Duodenal mucosa (tissue), 2 donors: ENCODE measurements at regions not wholly inside any gene's neighbourhood (a gene's known extent, or its start where the extent isn't known, plus 50 kb on each side); places are given as distances from the start of the nearest gene placed in this dataset.

ENCODE experiments used
- H3K27ac ChIP-seq: one replicate; pipeline ENCODE4 v1.7.0; 2013; ENCODE audit warnings: low read depth, low read length
- H3K27me3 ChIP-seq, 2 donors: one replicate each; pipeline ENCODE4 v1.7.0; 2013; ENCODE audit warnings: low read length in 2 of 2, control low read depth in 1 of 2; ENCODE audit not compliant: insufficient read depth in 2 of 2, control insufficient read depth in 1 of 2
- H3K36me3 ChIP-seq, 2 donors: one replicate each; pipeline ENCODE4 v1.7.0; 2013; ENCODE audit warnings: low read length in 2 of 2, control low read depth in 1 of 2; ENCODE audit not compliant: insufficient read depth in 2 of 2, control insufficient read depth in 1 of 2
- H3K4me1 ChIP-seq, 2 donors: one replicate each; pipeline ENCODE4 v1.7.0; 2013; ENCODE audit warnings: low read length in 2 of 2, control low read depth in 1 of 2; ENCODE audit not compliant: insufficient read depth in 2 of 2, control insufficient read depth in 1 of 2
- H3K4me3 ChIP-seq, 2 donors: one replicate each; pipeline ENCODE4 v1.7.0; 2013; ENCODE audit warnings: low read length in 2 of 2, low read depth in 1 of 2
- H3K9ac ChIP-seq, 2 donors: one replicate each; pipeline ENCODE4 v1.7.0; 2013; ENCODE audit warnings: low read length in 2 of 2, low read depth in 1 of 2
- H3K9me3 ChIP-seq, 2 donors: one replicate each; pipeline ENCODE4 v1.7.0; 2013; ENCODE audit warnings: low read length in 2 of 2, control low read depth in 1 of 2; ENCODE audit not compliant: control insufficient read depth in 1 of 2

DNA sequence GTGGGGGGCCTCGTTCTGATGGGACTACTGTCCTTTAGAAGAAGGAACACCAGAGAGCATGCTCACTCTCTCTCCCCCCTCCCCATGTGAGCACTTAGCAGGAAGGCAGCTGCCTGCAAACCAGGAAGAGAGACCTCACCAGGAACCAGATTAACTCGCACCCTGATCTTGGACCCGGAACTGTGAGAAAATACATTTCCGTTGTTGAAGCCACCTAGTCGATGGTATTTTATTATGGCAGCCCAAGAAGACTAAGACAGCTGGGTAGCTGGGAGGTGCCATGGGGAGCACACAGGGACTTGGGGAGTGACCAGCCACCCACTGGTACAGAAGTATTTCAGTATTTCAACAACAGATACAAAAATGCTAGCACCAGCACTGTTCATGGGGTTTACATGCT lies 59.0 kb downstream of the VCPKMT start:
- no peak overlapping the region for H3K27ac ChIP-seq
- H3K36me3 ChIP-seq, result no peaks in the 10 kb centered on the region
- H3K27me3 ChIP-seq, result no peaks in the 10 kb centered on the region
- peaks cover 33 to 37% of the 10 kb centered on the region in 2 donors for H3K4me1 ChIP-seq
- no peaks in the 10 kb centered on the region for H3K9me3 ChIP-seq
- no peak overlapping the region for H3K4me3 ChIP-seq
- H3K9ac ChIP-seq, result no peak overlapping the region

DNA sequence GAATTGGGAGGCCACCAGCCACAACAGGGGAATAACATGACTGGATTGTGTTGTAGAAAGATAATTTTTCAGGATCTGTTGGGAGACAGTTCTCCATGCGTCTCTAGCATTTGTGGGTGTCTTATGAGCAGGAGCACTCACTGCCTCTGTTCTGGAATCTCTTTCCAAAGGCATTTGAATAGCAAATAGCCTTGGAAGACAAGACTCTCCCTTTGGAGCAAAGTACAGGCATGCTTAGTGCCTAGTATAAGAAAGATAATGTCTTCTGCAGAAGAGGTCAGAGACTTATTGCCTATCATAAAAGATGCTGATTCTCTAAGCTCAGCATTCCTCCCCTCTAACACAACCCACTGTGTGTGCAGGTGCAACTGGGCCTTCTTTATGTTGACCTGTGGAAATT lies 58.3 kb downstream of the VCPKMT start:
- Histone ChIP-seq H3K9ac (no peak overlapping the region), H3K36me3 (no peaks in the 10 kb centered on the region), H3K27me3 (no peaks in the 10 kb centered on the region), H3K27ac (no peak overlapping the region), H3K4me3 (no peak overlapping the region), H3K4me1 (peaks cover 41 to 45% of the 10 kb centered on the region in 2 donors), H3K9me3 (no peaks in the 10 kb centered on the region)
